Activated B cell treated with CpG ODN at 0.5 μM for 24 hours (primary cell): ENCODE measurements at regions not wholly inside any gene's neighbourhood (a gene's known extent, or its start where the extent isn't known, plus 50 kb on each side); places are given as distances from the start of the nearest gene placed in this dataset.

Source experiments
- ATAC-seq: fragments of 200-7000 bp; cut with Tn5 transposase; one replicate; pipeline ENCODE4 v1.10.0; 2021; ENCODE audit warnings: low read depth, mild to moderate bottlenecking, moderate library complexity
- CTCF ChIA-PET: fragments of 350-600 bp; sonication (Branson Sonifier 250); formaldehyde crosslinking; loops from one replicate; lab custom pipeline; 2021; ENCODE audit warnings: antibody characterized with exemption; lab: Charles Lee
- POLR2A ChIA-PET: fragments of 350-600 bp; sonication (Branson Sonifier 250); formaldehyde crosslinking; loops from one replicate; lab custom pipeline; 2021; ENCODE audit warnings: antibody characterized with exemption; lab: Charles Lee
- DNase-seq: peaks from one replicate; pipeline ENCODE4 v3.0.0; 2022
- H3K27ac Mint-ChIP-seq: one replicate; pipeline ENCODE4 v1.8.0; 2020; ENCODE audit warnings: mixed read lengths
- H3K27me3 Mint-ChIP-seq: one replicate; pipeline ENCODE4 v1.8.0; 2021; ENCODE audit warnings: mixed read lengths
- H3K36me3 Mint-ChIP-seq: one replicate; pipeline ENCODE4 v1.8.0; 2021; ENCODE audit warnings: low read depth, mixed read lengths
- H3K4me1 Mint-ChIP-seq: one replicate; pipeline ENCODE4 v1.8.0; 2021; ENCODE audit warnings: mixed read lengths
- H3K4me3 Mint-ChIP-seq: one replicate; pipeline ENCODE4 v1.8.0; 2020; ENCODE audit warnings: mild to moderate bottlenecking, mixed read lengths
- H3K9me3 Mint-ChIP-seq: one replicate; pipeline ENCODE4 v1.8.0; 2020; ENCODE audit warnings: mixed read lengths
- CTCF ChIP-seq: fragments of 200-600 bp; IDR thresholded peaks from one replicate; pipeline ENCODE4 v1.8.0; 2022; ENCODE audit warnings: antibody characterized with exemption, mild to moderate bottlenecking
- intact Hi-C: fragments of 100-400 bp; cut with micrococcal nuclease; formaldehyde crosslinking; loops from one replicate; pipeline ENCODE4 v1.15.1; 2024

GRCh38 chr21:16177532-16177931, 447.8 kb downstream of the USP25 start:
- Mint-ChIP-seq H3K4me3 (no peak overlapping the region), H3K9me3 (no peaks in the 10 kb centered on the region), H3K36me3 (no peaks in the 10 kb centered on the region), H3K27me3 (no peaks in the 10 kb centered on the region), H3K27ac (no peak overlapping the region), H3K4me1 (no peaks in the 10 kb centered on the region)
- DNase-seq = no peak
- no peak for ATAC-seq
- intact Hi-C loops = no loop called here
- TF ChIP-seq CTCF = no peak
- POLR2A ChIA-PET = no interaction called here
- CTCF ChIA-PET = no interaction called here

- Mint-ChIP-seq H3K27ac (no peak overlapping the region), H3K36me3 (no peaks in the 10 kb centered on the region), H3K9me3 (no peaks in the 10 kb centered on the region), H3K4me1 (no peaks in the 10 kb centered on the region), H3K4me3 (no peak overlapping the region), H3K27me3 (no peaks in the 10 kb centered on the region)
- intact Hi-C loops = no loop called here
- ATAC-seq = no peak
- no peak for TF ChIP-seq CTCF
- DNase-seq = no peak
- ChIA-PET POLR2A (no interaction called here), CTCF (no interaction called here)
Measured at GRCh38 chr21:16179773-16180172, 450.0 kb downstream of the USP25 start.

GRCh38 chr21:16180614-16181013, 450.8 kb downstream of the USP25 start:
- H3K27ac Mint-ChIP-seq = no peak overlapping the region
- intact Hi-C loops = no loop called here
- ATAC-seq (no peak), DNase-seq (no peak)
- no peak overlapping the region for H3K4me3 Mint-ChIP-seq
- ChIA-PET CTCF (no interaction called here), POLR2A (no interaction called here)
- H3K27me3 Mint-ChIP-seq = no peaks in the 10 kb centered on the region
- H3K4me1 Mint-ChIP-seq = no peaks in the 10 kb centered on the region
- H3K9me3 Mint-ChIP-seq = no peaks in the 10 kb centered on the region
- no peak for TF ChIP-seq CTCF
- no peaks in the 10 kb centered on the region for H3K36me3 Mint-ChIP-seq

- Mint-ChIP-seq H3K36me3 (no peaks in the 10 kb centered on the region), H3K4me1 (no peaks in the 10 kb centered on the region), H3K9me3 (no peaks in the 10 kb centered on the region), H3K27ac (no peak overlapping the region), H3K27me3 (no peaks in the 10 kb centered on the region), H3K4me3 (no peak overlapping the region)
- no peak for TF ChIP-seq CTCF
- intact Hi-C loops = no loop called here
- ChIA-PET POLR2A (no interaction called here), CTCF (no interaction called here)
- ATAC-seq (no peak), DNase-seq (no peak)
Measured at GRCh38 chr21:16181018-16181417, 451.2 kb downstream of the USP25 start.

GRCh38 chr21:16185766-16186165, 456.0 kb downstream of the USP25 start:
- H3K27ac Mint-ChIP-seq = no peak overlapping the region
- no peak overlapping the region for H3K4me3 Mint-ChIP-seq
- no peaks in the 10 kb centered on the region for H3K27me3 Mint-ChIP-seq
- ATAC-seq (no peak), DNase-seq (no peak)
- no peaks in the 10 kb centered on the region for H3K36me3 Mint-ChIP-seq
- no peaks in the 10 kb centered on the region for H3K4me1 Mint-ChIP-seq
- H3K9me3 Mint-ChIP-seq = no peaks in the 10 kb centered on the region
- ChIA-PET CTCF (no interaction called here), POLR2A (no interaction called here)
- no peak for TF ChIP-seq CTCF
- intact Hi-C loops = no loop called here
